22Rv1 (cell line): ENCODE measurements at regions not wholly inside any gene's neighbourhood (a gene's known extent, or its start where the extent isn't known, plus 50 kb on each side); places are given as distances from the start of the nearest gene placed in this dataset.

Source experiments
- H3K27ac ChIP-seq: fragments of 450-650 bp; 2 replicates; pipeline ENCODE4 v1.5.1; 2017
- ZFX ChIP-seq: fragments of 450-650 bp; IDR thresholded peaks from 2 replicates; pipeline ENCODE4 v1.6.1; 2017; ENCODE audit warnings: antibody characterized with exemption, borderline replicate concordance
- TF ChIP-seq, protein P1 (sequence below): fragments of 450-650 bp; IDR thresholded peaks from 2 replicates; pipeline ENCODE4 v1.5.1; 2017; ENCODE audit warnings: mild to moderate bottlenecking

DNA sequence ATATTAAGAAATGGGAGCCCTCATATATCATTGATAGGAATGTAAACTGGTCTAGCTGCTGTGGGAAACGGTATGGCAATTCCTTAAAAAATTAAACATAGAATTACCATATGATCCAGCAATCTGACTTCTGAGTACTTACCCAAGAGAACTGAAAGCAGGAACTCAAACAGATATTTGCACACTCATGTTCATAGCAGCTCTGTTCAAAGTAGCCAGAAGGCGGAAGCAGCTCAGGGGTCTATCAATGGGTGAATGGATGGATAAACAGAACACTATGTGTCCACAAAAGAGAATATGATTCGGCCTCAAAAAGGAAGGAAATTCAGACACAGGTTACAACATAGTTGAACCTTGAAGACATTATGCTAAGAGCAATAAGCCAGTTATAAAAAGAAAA lies 135.7 kb upstream of the NDUFV2 start:
- no peak overlapping the region for H3K27ac ChIP-seq
- TF ChIP-seq ZFX: no peak
- TF ChIP-seq, protein P1, sequence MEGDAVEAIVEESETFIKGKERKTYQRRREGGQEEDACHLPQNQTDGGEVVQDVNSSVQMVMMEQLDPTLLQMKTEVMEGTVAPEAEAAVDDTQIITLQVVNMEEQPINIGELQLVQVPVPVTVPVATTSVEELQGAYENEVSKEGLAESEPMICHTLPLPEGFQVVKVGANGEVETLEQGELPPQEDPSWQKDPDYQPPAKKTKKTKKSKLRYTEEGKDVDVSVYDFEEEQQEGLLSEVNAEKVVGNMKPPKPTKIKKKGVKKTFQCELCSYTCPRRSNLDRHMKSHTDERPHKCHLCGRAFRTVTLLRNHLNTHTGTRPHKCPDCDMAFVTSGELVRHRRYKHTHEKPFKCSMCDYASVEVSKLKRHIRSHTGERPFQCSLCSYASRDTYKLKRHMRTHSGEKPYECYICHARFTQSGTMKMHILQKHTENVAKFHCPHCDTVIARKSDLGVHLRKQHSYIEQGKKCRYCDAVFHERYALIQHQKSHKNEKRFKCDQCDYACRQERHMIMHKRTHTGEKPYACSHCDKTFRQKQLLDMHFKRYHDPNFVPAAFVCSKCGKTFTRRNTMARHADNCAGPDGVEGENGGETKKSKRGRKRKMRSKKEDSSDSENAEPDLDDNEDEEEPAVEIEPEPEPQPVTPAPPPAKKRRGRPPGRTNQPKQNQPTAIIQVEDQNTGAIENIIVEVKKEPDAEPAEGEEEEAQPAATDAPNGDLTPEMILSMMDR: no peak

DNA sequence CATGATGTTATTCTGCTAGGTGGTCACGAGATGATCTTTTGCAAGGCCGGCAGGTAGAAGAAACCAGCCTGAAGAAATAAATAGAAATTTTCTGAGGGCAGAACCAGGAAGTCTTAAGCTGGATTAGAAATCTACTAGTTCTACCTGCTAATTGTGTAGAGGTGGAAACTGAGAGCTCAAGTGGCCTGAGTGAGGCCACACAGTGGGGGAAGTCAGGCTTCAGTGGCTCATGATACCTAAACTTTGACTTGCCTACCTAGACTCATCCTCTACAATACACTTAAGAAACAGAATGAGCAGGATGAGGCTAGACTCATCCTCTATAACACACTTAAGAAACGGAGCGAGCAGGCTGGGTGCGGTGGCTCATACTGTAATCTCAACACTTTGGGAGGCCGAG lies 134.9 kb upstream of the NDUFV2 start:
- H3K27ac ChIP-seq: no peak overlapping the region
- no peak for TF ChIP-seq ZFX
- TF ChIP-seq, protein P1: no peak

DNA sequence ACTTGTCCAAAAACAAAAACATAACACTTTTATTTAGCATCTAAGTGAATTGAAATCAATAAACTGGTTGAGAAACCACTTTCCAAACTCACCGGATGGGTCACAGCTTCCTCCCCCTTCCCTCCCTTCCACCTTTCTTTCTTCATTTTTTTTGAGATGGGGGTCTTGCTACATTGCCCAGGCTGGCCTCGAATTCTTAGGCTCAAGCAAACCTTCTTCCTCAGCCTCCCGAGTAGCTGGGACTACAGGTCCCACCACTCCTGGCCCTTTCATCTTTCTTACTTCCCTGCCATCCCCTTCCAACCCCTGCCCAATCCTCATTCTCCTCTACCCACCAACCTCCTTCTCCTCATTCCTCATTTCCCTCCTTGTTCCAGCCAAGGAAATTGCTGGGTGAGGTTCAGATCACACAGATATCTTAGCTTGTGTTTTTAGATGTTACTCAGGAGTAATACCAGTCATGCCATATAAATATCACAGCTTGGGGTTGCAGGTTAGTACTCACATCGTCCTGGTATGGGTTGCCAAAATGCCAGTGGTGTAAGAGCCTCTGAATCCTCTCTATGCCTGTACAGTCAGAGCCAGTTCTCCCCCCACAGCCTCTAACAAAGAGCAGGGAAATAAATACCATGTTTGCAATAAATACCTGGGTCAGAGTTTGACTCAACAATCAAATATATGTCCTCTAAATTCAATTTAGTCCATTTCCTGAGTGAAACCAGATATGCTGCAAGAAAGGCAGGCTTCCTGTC lies 132.7 kb upstream of the NDUFV2 start:
- TF ChIP-seq, protein P1: no peak
- TF ChIP-seq ZFX: no peak
- H3K27ac ChIP-seq: no peak overlapping the region

DNA sequence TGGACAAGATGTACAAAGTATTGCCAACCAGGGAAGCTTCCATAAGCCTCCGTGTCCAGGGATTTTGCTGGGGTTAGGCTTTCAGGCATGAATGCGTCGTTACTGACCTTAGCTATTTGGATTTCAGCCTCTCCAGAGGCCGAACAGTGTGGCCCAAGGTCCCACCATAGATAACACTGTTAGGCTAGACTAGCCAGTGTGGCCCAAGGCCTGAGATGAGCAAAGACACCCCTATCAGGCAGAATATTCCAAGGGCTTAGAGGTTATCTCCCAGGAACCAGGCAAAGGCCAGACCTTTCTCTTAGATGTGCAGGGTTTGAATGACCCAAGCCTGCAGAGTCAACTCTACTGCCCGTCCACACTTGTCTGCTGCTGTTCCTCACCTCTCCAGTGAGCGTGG lies 131.7 kb upstream of the NDUFV2 start:
- no peak overlapping the region for H3K27ac ChIP-seq
- no peak for TF ChIP-seq ZFX
- TF ChIP-seq, protein P1: no peak

DNA sequence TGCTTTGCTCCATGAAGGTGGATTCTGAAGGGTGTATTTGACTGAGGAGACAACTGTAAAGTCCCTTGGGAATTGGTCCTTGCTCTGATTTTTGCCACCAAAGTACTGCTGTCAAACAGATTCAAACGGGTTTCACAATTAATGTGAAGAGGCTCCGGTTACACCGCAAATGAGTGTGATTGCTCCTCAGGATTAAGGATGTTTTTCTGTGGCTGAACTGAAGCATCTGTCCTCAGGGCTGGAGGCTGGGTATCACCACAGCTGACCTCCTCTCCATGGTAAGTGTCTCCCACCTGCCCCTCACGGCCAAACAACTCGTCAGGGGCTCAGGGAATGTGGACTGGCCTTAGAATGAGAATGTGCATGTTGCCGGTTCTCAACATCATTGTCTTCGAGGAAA lies 130.4 kb upstream of the NDUFV2 start:
- H3K27ac ChIP-seq: no peak overlapping the region
- no peak for TF ChIP-seq ZFX
- TF ChIP-seq, protein P1: no peak

DNA sequence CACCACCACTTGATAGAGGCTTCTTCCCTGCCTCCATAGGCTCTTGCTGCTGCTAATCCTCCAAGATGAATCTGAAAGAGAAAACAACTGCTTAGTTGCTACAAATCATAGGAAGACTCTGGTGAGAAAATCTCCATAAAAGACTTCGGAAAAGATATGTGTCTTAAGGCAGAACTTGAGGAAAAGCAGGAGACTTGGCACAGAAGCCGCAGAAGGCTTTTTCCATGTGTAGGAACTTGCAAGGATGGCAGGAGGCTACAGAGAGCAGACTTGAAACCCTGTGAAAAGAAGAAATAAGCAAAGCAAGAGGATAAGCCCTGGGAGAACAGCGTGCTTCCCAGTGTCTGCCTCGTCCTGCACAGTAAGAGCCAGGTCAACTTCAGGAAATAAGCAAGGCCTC lies 128.2 kb upstream of the NDUFV2 start:
- TF ChIP-seq, protein P1: no peak
- no peak for TF ChIP-seq ZFX
- no peak overlapping the region for H3K27ac ChIP-seq

DNA sequence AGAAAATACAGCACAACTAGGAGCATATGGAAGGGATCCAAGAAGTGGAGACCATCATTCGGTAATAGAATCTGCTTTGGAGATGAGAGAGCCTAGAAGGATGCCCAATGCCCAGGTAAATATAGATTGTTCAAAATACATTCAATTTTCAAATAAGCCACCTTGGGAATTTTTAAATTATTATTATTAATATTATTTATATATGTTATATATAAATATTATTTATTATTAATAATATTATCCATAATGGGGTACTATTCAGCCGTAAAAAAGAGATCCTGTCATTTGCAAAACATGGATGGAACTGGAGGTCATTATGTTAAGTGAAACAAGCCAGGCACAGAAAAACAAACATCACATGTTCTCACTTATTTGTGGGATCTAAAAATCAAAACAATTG lies 127.8 kb upstream of the NDUFV2 start:
- H3K27ac ChIP-seq: no peak overlapping the region
- TF ChIP-seq, protein P1: no peak
- no peak for TF ChIP-seq ZFX
